Endothelial cell of umbilical vein (primary cell): ENCODE measurements at regions not wholly inside any gene's neighbourhood (a gene's known extent, or its start where the extent isn't known, plus 50 kb on each side); places are given as distances from the start of the nearest gene placed in this dataset.

Experiments used
- EZH2 ChIP-seq: IDR thresholded peaks from 2 replicates; pipeline ENCODE4 v1.6.1; 2012; ENCODE audit warnings: borderline replicate concordance, low read depth, mild to moderate bottlenecking, moderate library complexity, low read length, inconsistent platforms; ENCODE audit not compliant: severe bottlenecking
- FOS ChIP-seq: IDR thresholded peaks from 2 replicates; pipeline ENCODE4 v1.6.1; 2011; ENCODE audit warnings: mild to moderate bottlenecking, low read length, moderate library complexity, borderline replicate concordance; ENCODE audit not compliant: insufficient read depth
- GATA2 ChIP-seq: IDR thresholded peaks from 2 replicates; pipeline ENCODE4 v1.7.0; 2011; ENCODE audit warnings: low read depth, mild to moderate bottlenecking, moderate library complexity, mixed read lengths, low read length; ENCODE audit not compliant: insufficient read length, insufficient read depth
- JUN ChIP-seq: IDR thresholded peaks from 2 replicates; pipeline ENCODE4 v1.6.1; 2011; ENCODE audit warnings: borderline replicate concordance, low read depth; ENCODE audit not compliant: insufficient read length, insufficient read depth
- MYC ChIP-seq: IDR thresholded peaks from one replicate; pipeline ENCODE4 v1.6.1; 2011; ENCODE audit warnings: mild to moderate bottlenecking, low read depth, low read length
- POLR2A ChIP-seq: IDR thresholded peaks from 2 replicates; pipeline ENCODE4 v1.6.1; 2012; ENCODE audit warnings: low read depth, mild to moderate bottlenecking, control low read depth, low read length
- POLR2AphosphoS5 ChIP-seq: IDR thresholded peaks from 2 replicates; pipeline ENCODE4 v1.6.1; 2012; ENCODE audit warnings: low read depth, mild to moderate bottlenecking, control low read depth, low read length, moderate library complexity; ENCODE audit not compliant: insufficient read depth
- TF ChIP-seq, protein P1 (sequence below), 2 donors: IDR thresholded peaks; 1 replicate in 1 of 2; 2 replicates in 1 of 2; pipeline ENCODE4 v1.5.1; 2011; ENCODE audit warnings: low read length in 2 of 2, mild to moderate bottlenecking in 2 of 2, moderate library complexity in 2 of 2, control low read depth in 1 of 2, inconsistent platforms in 1 of 2, low read depth in 1 of 2; ENCODE audit not compliant: insufficient read depth in 1 of 2; ENCODE audit errors: extremely low read depth in 1 of 2
- TF ChIP-seq, protein P2 (sequence below): IDR thresholded peaks from 2 replicates; pipeline ENCODE4 v1.6.1; 2011; ENCODE audit not compliant: insufficient read depth, insufficient read length

DNA sequence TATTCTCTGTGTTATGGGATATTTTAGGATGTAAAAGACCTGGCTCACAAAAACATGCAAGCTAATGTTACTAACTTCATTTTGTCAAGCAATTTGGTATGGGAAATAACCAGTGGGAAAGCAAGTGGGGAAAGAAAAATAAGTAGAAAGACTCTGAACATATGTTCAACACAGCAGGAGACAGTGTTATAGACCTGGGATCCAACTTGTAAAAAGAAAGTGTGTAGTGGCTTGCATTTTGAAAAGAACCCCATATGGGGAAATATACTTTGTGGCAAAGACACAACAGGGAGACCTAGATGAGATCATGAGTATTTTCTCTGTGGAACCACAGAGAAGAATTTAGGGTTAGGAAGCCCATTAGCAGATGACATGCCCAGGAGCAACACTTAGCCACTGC is 212.7 kb upstream of the NRIP1 start:
- no peak for TF ChIP-seq EZH2
- no peak for TF ChIP-seq JUN
- no peak for TF ChIP-seq POLR2AphosphoS5
- TF ChIP-seq, protein P1, sequence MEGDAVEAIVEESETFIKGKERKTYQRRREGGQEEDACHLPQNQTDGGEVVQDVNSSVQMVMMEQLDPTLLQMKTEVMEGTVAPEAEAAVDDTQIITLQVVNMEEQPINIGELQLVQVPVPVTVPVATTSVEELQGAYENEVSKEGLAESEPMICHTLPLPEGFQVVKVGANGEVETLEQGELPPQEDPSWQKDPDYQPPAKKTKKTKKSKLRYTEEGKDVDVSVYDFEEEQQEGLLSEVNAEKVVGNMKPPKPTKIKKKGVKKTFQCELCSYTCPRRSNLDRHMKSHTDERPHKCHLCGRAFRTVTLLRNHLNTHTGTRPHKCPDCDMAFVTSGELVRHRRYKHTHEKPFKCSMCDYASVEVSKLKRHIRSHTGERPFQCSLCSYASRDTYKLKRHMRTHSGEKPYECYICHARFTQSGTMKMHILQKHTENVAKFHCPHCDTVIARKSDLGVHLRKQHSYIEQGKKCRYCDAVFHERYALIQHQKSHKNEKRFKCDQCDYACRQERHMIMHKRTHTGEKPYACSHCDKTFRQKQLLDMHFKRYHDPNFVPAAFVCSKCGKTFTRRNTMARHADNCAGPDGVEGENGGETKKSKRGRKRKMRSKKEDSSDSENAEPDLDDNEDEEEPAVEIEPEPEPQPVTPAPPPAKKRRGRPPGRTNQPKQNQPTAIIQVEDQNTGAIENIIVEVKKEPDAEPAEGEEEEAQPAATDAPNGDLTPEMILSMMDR (IDR thresholded peaks at IDR 0.05; ENCODE audit: extremely low read depth in 1 of 2, insufficient read depth in 1 of 2, low read depth in 1 of 2, low read length in 2 of 2), result no peak
- TF ChIP-seq POLR2A, result no peak
- no peak for TF ChIP-seq FOS
- TF ChIP-seq, protein P2, sequence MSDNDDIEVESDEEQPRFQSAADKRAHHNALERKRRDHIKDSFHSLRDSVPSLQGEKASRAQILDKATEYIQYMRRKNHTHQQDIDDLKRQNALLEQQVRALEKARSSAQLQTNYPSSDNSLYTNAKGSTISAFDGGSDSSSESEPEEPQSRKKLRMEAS, result no peak
- TF ChIP-seq GATA2, result no peak
- no peak for TF ChIP-seq MYC
